ENCODE measurements at regions not wholly inside any gene's neighbourhood (a gene's known extent, or its start where the extent isn't known, plus 50 kb on each side); places are given as distances from the start of the nearest gene placed in this dataset.
"Not testable (repeated sequence)": the region's sequence is repeated elsewhere in the genome, so short reads cannot be mapped to it uniquely, and the experiment has no call there.

DNA sequence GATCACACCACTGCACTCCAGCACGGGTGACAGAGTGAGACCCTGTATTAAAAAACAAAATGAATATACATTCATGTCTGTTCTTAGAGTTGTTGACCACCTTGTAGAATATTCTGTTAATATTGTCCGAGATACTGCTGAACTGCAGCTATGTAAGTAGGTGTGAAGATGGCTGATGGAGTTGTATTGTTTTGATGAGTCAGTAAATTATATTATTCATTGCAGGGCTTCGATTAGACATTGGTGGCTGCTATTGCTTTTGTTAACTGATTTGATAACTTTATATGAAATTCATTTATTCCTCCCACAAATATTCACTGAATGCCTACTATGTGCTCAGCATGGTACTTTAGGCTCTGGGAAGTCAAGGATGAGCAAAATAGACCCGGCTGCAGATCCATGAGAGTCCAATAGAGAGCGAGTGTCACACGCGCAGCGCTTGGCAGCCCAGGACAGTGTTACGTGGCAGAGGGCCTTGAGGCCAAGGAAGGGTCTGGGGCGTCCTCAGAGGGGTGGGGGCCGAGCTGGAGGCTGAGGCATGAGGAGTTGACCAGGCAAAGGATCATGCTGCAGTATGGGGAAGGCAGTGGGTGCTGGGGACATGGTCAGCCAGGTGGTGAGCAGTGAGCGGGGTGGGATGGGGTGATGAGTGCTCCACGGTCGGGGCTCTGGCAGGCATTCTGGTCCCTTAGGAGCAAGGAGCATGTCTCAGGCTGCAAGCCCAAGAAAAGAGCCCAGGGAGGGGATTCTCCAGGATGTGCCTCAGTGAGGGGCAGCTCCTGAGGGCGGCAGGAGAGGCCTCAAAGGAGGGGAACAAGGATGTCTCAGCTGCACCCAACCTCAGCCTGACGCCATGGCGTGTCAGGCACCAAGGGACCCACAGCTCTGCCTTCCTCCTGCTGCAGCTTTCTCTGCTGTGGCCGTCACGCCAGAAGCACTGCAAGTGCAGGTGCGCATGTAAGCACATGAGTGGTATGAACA, 243.5 kb downstream of the GADD45G start:
- DNase-seq = no peak

DNA sequence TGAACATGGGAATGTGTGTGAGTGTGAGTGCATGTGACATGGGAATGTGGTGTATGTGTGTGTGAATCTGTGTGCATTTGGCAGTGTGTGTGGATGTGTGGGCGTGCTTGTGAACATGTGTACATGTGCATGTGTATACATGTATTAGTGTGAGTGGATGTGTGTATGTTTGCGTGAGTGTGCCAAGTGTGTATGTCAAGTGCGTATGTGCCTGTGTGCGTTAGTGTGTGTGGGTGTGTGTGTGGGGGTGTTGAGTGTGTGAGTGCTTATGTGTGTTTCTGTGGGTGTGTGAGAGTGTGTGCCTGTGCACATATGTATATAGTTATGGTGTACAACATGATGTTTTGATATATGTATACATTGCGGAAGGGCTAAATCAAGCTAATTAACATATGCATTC, 244.3 kb downstream of the GADD45G start:
- no peak for DNase-seq

DNA sequence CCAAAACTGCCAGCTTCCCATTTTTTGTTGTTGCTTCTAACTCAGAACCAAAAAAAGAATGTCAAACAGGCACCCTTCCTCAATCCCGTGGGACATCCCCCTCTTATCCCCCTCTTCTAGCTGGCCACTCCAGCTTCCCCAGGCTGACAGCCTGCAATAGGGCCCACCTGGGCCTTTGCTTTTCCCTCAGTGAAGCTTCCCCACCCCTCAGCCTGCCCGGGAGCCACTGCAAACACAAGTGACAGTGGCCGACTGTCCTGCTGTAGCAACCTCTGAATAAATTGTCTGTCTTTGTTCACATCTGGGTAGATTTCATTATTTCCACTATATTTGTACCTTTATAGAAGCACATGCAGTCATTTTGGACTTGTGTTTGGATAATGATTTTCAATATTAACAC, 245.3 kb downstream of the GADD45G start:
- DNase-seq = no peak

DNA sequence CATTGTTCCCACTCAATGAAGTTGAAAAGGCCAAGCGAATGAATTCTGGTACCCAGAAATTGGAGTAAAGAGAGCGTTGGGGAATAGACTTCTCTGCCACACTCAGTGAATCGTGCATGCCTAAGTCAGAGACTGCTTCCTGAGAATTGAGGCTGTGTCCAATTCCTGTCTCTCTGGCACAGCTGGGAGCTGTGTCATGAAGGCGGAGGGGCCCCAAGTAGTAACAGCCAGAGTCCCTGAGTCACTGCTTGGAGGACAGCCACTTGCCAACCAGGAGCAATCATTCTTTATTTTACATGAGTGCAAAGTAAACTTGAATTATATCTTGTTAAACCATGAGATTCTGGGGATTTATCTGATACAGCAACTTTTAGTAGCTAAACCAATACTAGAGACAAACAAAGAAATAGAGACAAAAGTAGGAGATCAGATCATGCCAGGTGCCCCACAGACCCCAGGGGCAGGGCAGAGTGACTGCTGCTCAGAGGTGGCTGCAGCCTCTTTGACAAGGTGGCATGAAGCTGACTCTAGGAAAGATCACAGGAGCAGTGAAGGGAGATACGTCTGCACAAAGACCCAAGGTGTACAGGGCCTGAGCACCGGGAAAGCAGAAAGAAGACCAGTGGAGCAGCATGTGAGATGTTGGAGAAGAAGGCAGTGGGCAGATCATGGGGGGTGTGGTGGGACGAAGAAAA, 246.0 kb downstream of the GADD45G start:
- DNase-seq = no peak

DNA sequence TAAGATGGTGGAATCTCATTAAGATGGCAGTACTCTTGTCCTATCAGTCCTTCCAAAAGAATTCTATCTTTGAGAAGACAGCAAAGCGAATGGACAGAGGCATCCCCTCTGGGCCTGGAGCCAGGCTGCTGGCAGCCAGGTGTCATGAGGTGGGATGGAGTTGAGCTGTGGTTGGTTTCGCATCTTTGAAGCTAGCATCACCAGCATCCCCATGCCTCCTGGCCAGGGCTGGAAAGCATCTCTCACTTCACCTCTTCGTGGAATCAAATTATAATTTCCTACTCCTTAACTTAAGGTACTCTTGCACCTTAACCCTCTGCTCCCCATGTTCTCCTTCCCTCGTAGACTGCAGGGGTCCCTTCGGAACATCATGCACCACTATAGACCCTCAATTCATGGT, 248.3 kb downstream of the GADD45G start:
- no peak for DNase-seq

DNA sequence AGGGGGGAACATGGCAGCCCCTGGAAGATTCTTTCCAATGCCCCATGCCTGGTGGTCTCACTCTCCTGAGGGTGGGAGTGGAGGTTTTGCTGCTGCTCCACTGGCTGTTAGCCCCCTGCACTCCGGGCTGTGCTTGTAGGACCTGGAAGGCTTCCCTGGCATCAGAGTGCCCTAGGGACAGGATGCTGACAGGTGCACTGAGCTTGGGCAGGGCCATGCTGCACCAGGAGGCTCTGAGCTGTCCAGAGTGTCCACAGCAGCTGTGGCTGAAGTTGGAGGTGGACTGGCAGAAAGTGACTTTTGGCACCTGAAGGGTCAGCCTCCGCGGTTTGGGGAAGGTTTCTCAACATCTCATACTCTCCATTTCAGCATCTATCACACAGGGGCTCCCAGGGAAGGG, 249.1 kb downstream of the GADD45G start:
- DNase-seq = no peak

DNA sequence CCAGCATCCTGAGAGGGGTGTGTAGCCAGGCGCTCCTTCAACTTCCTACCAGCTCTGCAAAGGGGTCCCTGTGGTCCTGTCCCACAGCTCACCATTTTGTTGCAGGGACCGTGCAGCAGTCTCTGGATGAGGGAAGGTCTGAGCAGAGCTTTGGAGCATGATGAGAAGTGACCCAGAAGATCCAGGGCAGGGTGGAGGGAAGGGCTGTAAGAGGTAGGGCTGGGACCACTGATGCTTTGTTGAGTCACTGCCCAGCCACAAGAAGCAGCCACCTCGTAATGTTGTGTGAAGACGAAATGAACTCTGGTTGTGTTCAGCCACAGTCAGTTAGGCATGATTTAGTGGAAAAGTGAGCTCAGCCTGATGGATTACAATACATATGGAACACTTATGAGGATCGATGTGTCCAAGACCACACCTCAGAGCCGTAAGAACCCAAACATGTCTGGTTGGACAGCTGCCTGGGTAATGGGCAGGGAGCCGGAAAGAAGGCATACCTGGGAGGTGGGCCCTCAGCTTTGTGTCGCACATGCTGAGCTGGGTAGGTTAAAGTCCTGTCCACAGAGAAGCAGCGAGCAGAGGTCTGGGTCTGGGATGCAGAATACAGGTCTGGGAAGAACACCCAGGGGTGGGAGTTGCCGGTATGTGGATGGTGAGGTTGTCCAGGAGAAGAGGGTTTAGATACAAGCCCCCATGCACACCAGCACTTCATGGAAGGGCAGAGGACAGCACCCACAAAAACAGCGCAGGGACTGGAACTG, 250.1 kb downstream of the GADD45G start:
- no peak for DNase-seq

DNA sequence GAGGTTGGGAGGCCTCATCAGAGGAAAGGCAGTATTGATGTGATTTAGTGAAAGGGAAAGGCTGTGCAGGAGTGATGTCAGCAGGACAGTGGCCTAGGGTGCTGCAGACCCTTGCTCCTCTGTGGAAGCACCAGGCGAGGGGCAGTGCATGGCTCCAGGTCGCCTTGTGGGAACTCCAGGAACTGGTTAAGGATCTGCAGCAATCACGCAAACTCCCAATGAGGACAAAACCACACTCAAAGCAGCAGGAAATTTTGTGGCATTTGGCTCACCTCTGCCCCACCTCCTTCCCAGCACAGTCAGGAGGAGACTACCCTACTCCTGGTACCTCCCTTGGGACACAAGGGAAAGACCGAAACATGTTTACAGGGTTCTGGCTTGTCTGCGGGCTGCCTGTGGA, 251.5 kb downstream of the GADD45G start:
- DNase-seq = not testable (repeated sequence)

DNA sequence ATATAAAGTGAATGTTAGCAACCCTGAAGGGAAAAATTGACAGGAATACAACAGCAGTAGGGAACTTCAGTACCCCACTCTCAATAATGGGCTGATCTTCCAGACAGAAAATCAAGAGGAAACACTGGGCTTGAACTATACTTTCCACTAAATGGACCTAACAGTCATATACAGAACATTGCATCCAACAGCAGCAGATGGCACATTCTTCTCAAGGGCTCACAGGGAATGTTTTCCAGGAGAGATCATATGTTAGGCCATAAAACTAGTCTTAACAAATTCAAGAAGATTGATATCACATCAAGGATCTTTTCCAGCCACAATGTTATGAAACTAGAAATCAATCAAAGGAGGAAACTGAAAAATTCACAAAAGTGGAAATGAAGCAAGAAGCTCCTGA, 252.1 kb downstream of the GADD45G start:
- DNase-seq = not testable (repeated sequence)

DNA sequence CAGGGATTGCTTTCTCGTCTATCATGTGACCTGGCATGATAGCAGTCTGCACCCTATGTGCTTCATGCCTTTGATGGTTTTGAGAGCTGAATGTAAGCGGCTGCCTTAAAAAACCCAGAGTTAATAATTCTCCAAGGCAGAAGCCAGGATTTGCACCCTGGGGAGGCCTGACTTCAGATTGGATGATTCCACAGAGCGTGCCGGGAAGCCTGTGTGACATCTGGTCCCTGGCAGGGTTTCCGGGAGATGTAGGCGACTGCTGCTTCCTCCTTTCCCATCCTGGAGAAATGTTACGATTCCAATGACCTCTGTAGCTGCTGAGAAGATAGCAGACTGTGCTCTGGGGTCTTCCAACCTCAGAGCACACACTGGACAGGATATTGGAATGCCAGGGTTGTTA, 255.0 kb downstream of the GADD45G start:
- not testable (repeated sequence) for DNase-seq

DNA sequence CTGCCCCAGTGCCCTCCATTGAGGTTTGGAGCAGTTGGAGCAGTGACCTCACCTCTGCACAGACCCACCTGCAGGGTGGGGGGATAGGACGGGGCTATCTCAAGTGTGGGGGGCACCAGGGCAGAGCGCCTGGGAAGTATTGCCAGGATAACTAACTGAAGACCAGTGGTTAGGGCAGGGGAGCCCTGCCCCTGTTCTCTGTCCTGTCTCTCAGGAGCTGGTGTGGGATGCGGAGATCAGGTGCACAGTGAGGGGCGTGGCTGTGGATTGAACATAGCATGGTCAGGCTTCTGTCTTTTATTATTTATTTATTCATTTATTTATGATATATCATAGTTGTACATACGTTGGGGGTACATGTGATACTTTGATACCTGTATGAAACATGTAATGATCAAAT, 256.6 kb downstream of the GADD45G start:
- not testable (repeated sequence) for DNase-seq

DNA sequence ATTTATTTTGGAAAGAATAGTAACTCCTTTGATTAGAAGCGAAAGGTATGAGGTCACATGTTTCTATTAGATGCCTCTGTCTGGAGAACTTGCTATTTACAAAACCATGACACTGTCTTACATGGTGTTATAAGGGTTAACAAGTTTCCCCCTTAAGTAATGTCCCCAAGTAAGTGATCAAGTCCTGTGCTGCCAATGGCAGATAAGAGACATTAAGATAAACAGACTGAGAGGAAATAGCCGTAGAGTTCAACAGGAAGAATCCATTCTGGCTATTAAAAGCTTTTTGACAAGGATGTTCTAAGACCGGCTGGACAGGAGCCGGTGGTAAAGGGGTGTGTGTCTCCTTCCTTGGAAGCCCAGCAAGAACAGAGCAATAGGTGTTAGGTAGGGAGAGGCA, 257.5 kb downstream of the GADD45G start:
- no peak for DNase-seq

DNA sequence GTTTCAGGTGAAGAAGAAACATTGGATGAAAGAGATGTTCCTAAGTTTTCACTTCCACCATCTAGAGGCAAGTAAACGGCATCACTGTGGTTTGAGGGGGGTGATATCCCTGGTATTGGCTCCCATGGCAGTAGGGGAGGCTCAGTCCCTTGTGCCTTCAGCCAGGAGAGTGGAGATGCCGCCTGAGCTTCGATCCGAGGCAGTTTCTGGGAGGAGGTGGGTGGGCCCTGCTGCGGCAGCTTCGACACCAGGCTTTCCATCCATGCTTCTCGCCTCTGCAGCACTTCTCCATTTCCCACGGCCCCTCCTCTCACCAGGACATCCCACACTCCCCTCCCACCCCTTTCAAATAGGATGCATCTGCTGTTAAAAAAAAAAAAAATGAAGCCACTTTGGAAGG, 258.3 kb downstream of the GADD45G start:
- DNase-seq = no peak

DNA sequence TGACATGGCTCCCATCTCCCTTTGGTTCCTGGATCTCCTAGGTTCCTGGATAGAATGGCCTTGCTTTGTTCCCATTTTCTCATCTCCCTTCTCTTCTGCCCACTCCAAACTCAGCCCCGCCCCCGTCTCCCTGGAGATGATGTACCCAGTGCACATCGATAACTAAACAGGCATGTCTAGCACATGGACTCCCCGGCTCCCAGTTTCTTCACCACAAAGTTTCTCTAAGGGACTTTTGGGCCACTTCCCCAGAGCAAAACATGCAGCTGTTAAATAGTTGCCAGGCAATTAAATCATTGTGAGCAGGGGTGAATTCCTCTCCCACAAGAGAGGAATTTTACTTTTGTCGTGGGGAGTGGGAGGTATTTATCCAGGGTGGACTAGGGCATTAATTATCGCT, 259.0 kb downstream of the GADD45G start:
- DNase-seq = peak; percentile 42

DNA sequence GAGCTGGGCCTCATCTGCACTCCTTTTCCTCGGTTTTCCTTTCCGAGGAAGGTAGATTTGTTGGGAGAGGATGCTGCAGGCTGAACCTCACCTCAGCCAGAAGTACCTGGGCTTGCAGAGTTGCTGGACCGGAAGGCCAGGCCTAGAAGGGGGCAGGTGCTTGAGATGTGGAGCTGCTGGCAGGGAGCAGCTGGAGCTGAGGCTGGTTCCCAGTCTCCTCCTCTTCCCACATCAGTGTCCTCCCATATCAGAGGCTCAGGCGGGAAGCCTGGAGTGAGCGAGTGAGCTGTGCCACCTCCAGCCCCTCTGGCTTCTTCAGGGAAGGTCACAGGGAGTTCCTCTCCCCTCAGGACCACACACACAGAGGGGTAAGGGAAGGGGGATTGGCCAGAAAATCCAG, 259.4 kb downstream of the GADD45G start:
- DNase-seq = peak; percentile 42

DNA sequence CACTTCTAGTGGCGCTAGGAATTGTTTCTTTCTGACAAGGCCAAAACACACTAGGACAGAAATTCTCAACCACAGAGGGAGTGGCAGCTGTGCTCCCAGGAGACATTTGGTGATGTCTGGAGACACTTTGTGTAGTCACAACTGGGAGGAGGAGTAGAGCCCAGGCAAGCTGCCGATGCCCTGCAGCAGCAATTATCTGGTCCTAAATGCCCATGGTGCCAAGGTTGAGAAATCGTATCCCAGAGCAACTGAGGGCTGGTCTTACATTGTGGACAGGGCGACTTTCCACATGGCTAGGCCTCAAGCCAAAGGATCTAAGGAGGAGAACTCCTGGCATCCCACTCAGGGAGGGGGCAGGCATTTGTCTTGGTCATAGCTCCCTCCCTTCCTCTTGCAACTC, 259.9 kb downstream of the GADD45G start:
- no peak for DNase-seq

DNA sequence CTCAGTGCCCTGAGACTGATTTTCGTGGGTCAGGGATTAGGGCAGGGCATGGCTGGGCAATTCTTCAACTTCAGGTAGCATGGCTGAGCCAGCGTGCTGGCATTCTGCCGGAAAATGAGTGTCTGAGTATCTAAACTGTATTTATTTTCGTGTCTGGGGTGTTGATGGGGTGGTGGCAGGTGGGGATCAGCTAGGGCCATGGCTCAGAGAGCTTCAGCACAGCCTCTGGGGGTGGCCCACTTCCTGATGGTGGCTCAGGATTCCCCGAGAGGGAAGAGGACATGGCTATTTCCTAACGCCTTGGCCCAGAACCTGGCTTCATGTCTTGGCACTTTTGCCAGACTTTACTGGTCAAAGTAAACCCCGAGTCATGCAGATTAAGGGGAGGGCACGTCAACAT, 260.5 kb downstream of the GADD45G start:
- no peak for DNase-seq

DNA sequence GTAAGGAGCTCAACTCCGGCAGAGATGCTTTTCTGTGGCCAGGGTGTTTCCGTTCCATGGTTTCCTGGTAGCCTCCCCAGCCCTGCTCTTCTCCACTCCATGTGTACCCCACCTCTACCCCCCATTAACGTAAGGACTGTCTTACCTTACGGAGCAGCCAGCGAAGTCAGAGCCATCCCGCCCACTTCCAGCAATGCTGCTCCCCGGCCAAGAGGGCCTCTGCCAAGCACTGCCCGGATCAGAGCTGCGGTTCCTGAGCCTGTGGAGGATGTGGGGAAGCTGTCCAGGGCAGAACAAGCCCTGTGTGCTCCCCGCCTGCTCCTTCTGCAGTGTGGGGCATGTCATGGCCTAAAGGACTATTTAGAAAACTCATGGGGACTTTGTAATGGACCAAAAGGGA, 261.2 kb downstream of the GADD45G start:
- DNase-seq = no peak

DNA sequence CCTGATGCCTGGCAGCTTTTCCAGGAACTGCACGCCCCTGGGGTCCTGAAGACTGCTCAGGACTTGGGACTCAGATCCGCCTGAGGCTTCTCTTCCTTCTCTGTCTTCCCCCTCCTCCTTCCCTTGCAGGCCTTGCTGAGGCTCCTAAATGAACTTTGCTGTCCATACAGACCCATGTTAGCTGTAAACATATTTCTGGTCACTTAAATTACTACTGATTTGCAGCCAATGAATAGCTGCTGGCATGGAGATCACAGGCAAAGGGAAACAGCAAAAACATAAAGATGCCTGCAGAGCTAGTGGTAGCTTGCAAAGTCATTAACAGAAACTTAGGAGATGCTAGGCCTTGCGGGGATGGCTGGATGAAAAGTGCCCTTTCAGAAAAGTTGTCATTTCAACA, 261.9 kb downstream of the GADD45G start:
- DNase-seq = no peak

DNA sequence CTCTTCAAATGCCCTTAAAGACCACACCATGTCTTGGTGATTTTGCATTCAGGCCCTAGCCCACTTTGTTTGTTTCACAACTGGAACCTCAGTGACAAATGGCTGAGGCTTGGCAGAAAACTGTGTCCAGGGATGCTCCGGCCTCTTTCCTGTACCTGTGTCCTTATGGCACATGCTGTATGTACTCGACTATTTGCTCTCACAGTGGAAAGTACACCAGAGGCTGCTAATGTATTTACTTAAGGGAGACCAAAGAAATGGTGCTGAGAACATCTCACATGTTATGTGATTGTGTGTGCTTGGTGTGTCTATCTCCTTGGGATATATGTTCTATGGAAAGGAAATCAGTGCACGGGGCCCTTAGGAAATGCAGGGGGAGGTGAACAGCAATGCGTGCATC, 263.3 kb downstream of the GADD45G start:
- DNase-seq = no peak

DNA sequence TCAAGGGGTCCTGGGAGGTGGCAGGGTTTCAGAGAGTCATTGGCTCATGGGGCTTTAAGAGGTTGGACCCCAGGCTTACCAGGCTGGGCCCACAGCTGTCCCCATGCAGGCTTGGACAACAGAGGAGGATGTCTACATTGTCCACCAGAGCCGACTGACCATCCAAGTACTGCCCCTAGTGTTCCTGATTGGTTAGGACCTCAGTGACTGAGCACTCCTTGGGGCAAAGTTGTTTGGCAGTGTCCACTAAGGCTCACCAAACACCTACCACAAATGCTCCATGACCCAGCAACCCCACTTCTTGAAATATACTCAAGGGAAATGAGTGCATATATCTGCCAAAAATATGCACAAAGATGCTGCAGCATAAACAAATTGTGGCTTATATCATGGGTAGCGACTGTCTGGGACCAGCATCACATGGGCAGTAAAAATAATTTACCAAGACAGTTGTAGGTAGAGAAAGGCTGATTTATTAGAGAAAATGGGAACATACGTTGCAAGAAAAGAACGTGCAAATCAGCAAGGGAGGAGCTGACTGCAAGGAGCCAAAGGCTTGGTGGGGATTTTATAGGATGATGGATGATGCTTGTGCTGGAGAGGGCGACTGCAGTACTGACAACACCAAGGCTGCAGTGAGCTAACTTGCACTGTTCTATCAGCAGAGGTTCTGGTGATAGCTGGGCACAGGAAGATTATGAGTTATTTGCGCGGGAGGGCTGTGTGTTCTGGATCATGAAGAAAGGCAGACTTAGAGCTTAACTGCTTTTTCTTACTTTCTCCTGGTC, 265.2 kb downstream of the GADD45G start:
- no peak for DNase-seq

DNA sequence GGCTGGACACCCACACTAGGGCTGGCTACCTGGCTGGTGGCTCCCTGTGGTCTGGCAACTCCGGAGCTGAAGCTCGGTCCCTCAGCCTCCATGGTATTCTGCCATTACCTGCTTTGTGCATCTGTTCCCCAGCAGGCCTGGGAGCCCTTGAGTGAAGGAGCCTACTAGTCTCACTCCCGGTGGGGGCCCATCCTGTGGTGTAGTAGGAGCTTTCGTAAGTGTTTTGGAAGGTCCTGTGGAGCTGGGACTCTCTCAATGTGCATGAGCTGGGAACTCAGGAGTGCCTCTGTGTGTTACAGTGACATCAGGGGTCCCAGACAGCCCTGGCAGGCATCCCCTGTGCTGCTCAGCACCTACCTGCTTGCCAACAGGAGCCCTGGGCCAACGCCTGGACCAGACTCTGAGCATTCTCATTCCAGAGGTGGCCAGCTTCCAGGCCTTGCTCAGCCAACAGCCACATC, 267.1 kb downstream of the GADD45G start:
- DNase-seq = no peak
